ENCODE measurements at regions not wholly inside any gene's neighbourhood (a gene's known extent, or its start where the extent isn't known, plus 50 kb on each side); places are given as distances from the start of the nearest gene placed in this dataset.

- FAIRE-seq: no peak
- no peaks in the 10 kb centered on the region for H4K20me1 ChIP-seq (ENCODE audit: control insufficient read depth, extremely low read depth, insufficient read depth, low read length)
- no peaks in the 10 kb centered on the region for H3K36me3 ChIP-seq (ENCODE audit: control insufficient read depth in 2 of 2, extremely low read depth in 1 of 2, insufficient read depth in 2 of 2, low read length in 2 of 2)
- no peaks in the 10 kb centered on the region for H3K27me3 ChIP-seq (ENCODE audit: control insufficient read depth, extremely low read depth, insufficient read depth, low read length)
- TF ChIP-seq EZH2 (IDR thresholded peaks at IDR 0.05; ENCODE audit: low read length) (no peak), CTCF (optimal IDR thresholded peaks at IDR 0.05 in 1 of 3, IDR thresholded peaks at IDR 0.05 in 1 of 3, conservative IDR thresholded peaks at IDR 0.05 in 1 of 3; ENCODE audit: extremely low read depth in 1 of 3, insufficient read depth in 2 of 3, low read length in 3 of 3) (no peak)
- no peaks in the 10 kb centered on the region for H3K9me1 ChIP-seq (ENCODE audit: control insufficient read depth, extremely low read depth, insufficient read depth, low read length)
- no peak overlapping the region for H2AFZ ChIP-seq (ENCODE audit: control insufficient read depth, low read length)
- no peak for DNase-seq (ENCODE audit: low read depth, low spot score)
- no peaks in the 10 kb centered on the region for H3K4me1 ChIP-seq (ENCODE audit: control insufficient read depth, extremely low read depth, insufficient read depth, low read length)
- H3K9me3 ChIP-seq (ENCODE audit: control insufficient read depth, low read depth, low read length): no peaks in the 10 kb centered on the region
- no peaks in the 10 kb centered on the region for H3K79me2 ChIP-seq (ENCODE audit: control insufficient read depth, insufficient read depth, low read length)
- no peak overlapping the region for H3K4me3 ChIP-seq (ENCODE audit: control insufficient read depth in 2 of 3, extremely low read depth in 1 of 3, insufficient read depth in 2 of 3, low read depth in 1 of 3, low read length in 3 of 3)
- H3K27ac ChIP-seq (ENCODE audit: control insufficient read depth, insufficient read depth, low read length): no peak overlapping the region
- no peak overlapping the region for H3K9ac ChIP-seq (ENCODE audit: control insufficient read depth, extremely low read depth, insufficient read depth, low read length)
- dilution Hi-C loops (cut with MboI; ENCODE audit: extremely low pct_ligation_motif_present, low sequenced_read_pairs): no loop called here
- no peak overlapping the region for H3K4me2 ChIP-seq (ENCODE audit: control insufficient read depth, extremely low read depth, insufficient read depth, low read depth, low read length)
Observed at GRCh38 chr4:66157594-66157993, 487.3 kb upstream of the EPHA5 start.

- no peaks in the 10 kb centered on the region for H3K4me1 ChIP-seq (ENCODE audit: control insufficient read depth, extremely low read depth, insufficient read depth, low read length)
- no peak overlapping the region for H3K4me2 ChIP-seq (ENCODE audit: control insufficient read depth, extremely low read depth, insufficient read depth, low read depth, low read length)
- no peaks in the 10 kb centered on the region for H3K27me3 ChIP-seq (ENCODE audit: control insufficient read depth, extremely low read depth, insufficient read depth, low read length)
- H3K9me3 ChIP-seq (ENCODE audit: control insufficient read depth, low read depth, low read length): no peaks in the 10 kb centered on the region
- DNase-seq (ENCODE audit: low read depth, low spot score) (no peak), FAIRE-seq (no peak)
- H3K36me3 ChIP-seq (ENCODE audit: control insufficient read depth in 2 of 2, extremely low read depth in 1 of 2, insufficient read depth in 2 of 2, low read length in 2 of 2): no peaks in the 10 kb centered on the region
- H3K4me3 ChIP-seq (ENCODE audit: control insufficient read depth in 2 of 3, extremely low read depth in 1 of 3, insufficient read depth in 2 of 3, low read depth in 1 of 3, low read length in 3 of 3): no peak overlapping the region
- TF ChIP-seq EZH2 (IDR thresholded peaks at IDR 0.05; ENCODE audit: low read length) (no peak), CTCF (optimal IDR thresholded peaks at IDR 0.05 in 1 of 3, IDR thresholded peaks at IDR 0.05 in 1 of 3, conservative IDR thresholded peaks at IDR 0.05 in 1 of 3; ENCODE audit: extremely low read depth in 1 of 3, insufficient read depth in 2 of 3, low read length in 3 of 3) (no peak)
- H3K9me1 ChIP-seq (ENCODE audit: control insufficient read depth, extremely low read depth, insufficient read depth, low read length): no peaks in the 10 kb centered on the region
- dilution Hi-C loops (cut with MboI; ENCODE audit: extremely low pct_ligation_motif_present, low sequenced_read_pairs): no loop called here
- no peaks in the 10 kb centered on the region for H3K79me2 ChIP-seq (ENCODE audit: control insufficient read depth, insufficient read depth, low read length)
- no peak overlapping the region for H3K9ac ChIP-seq (ENCODE audit: control insufficient read depth, extremely low read depth, insufficient read depth, low read length)
- no peaks in the 10 kb centered on the region for H4K20me1 ChIP-seq (ENCODE audit: control insufficient read depth, extremely low read depth, insufficient read depth, low read length)
- no peak overlapping the region for H3K27ac ChIP-seq (ENCODE audit: control insufficient read depth, insufficient read depth, low read length)
- peak overlapping the region; percentile 65 for H2AFZ ChIP-seq (ENCODE audit: control insufficient read depth, low read length)
Observed at GRCh38 chr4:66130042-66130441, 459.8 kb upstream of the EPHA5 start.

Data from keratinocyte (primary cell).